K562 (cell line): ENCODE measurements at regions not wholly inside any gene's neighbourhood (a gene's known extent, or its start where the extent isn't known, plus 50 kb on each side); places are given as distances from the start of the nearest gene placed in this dataset.

ENCODE experiments used
- ATAC-seq: fragments of 200-7000 bp; cut with Tn5 transposase; 3 replicates; pipeline ENCODE4 v1.9.1; 2020; ENCODE audit warnings: moderate library complexity
- BruUV-seq: library from RNA; stranded (reverse); fragments of 400-500 nt; replicated peaks from 2 replicates; lab custom pipeline; 2021; lab: Mats Ljungman, UMichigan
- CTCF ChIA-PET: fragments of 300-600 bp; formaldehyde crosslinking; extraction: SDS; loops from one replicate; lab custom pipeline; 2021; ENCODE audit warnings: low intra/inter-chr PET ratio; lab: Yijun Ruan, JAX
- POLR2A ChIA-PET: fragments of 300-600, 350-650 bp; sonication (Branson Sonifier 250); formaldehyde crosslinking; extraction: SDS; loops from one replicate; lab custom pipeline; 2021; ENCODE audit warnings: antibody characterized with exemption, inconsistent platforms; lab: Yijun Ruan, JAX
- DNase-seq, 4 experiments: peaks; one replicate each; pipeline versions ENCODE4 v3.0.0 to v3.0.0-alpha.2; 2011 to 2018; ENCODE audit warnings: low spot score in 3 of 4, mixed read lengths in 3 of 4; ENCODE audit errors: extremely low read depth in 1 of 4
- FAIRE-seq: peaks from 2 replicates; lab custom pipeline; 2011; peaks lifted over from hg19 to GRCh38; lab: Jason Lieb, UNC
- H2AFZ ChIP-seq: 2 replicates; pipeline ENCODE4 v1.6.0; 2011; ENCODE audit warnings: low read depth, low read length, control low read depth, inconsistent platforms
- H3K27ac ChIP-seq: fragments of 200-600 bp; 3 replicates; pipeline ENCODE4 v1.8.0; 2011; ENCODE audit warnings: low read depth, mild to moderate bottlenecking, control low read depth, inconsistent platforms, low read length, moderate library complexity, mixed read lengths; ENCODE audit errors: extremely low read depth
- H3K27me3 ChIP-seq, 2 experiments: fragments of 300-600 bp in 1 of 2; 2 replicates in 1 of 2; 3 replicates in 1 of 2; pipeline versions ENCODE4 v1.6.0 to v1.8.0; 2011; ENCODE audit warnings: inconsistent platforms in 2 of 2, low read length in 2 of 2, mild to moderate bottlenecking in 1 of 2, mixed read lengths in 1 of 2, moderate library complexity in 1 of 2; ENCODE audit not compliant: control insufficient read depth in 2 of 2, insufficient read depth in 2 of 2
- H3K36me3 ChIP-seq: fragments of 300-600 bp; 3 replicates; pipeline ENCODE4 v1.8.0; 2011; ENCODE audit warnings: mild to moderate bottlenecking, low read length, inconsistent platforms; ENCODE audit not compliant: control insufficient read depth, insufficient read depth
- H3K4me1 ChIP-seq, 2 experiments: fragments of 200-600 bp in 1 of 2; replicated peaks in 1 of 2; 2 replicates in 1 of 2; 3 replicates in 1 of 2; pipeline versions ENCODE4 v1.5.1 to v1.8.0; 2011; ENCODE audit warnings: inconsistent platforms in 2 of 2, low read length in 2 of 2, mild to moderate bottlenecking in 1 of 2, mixed read lengths in 1 of 2, moderate library complexity in 1 of 2; ENCODE audit not compliant: control insufficient read depth in 2 of 2, insufficient read depth in 2 of 2
- H3K4me2 ChIP-seq: 2 replicates; pipeline ENCODE4 v1.6.1; 2011; ENCODE audit warnings: low read length, control low read depth, inconsistent platforms, mixed read lengths; ENCODE audit not compliant: insufficient read depth
- H3K4me3 ChIP-seq: fragments of 200-600 bp; sonication (generic), shearing (Covaris generic); 2 replicates; pipeline ENCODE4 v1.5.1; 2016; ENCODE audit warnings: control low read depth, inconsistent platforms
- H3K79me2 ChIP-seq: fragments of 200-600 bp; 3 replicates; pipeline ENCODE4 v1.8.0; 2011; ENCODE audit warnings: low read length, inconsistent platforms; ENCODE audit not compliant: control insufficient read depth, insufficient read depth
- H3K9ac ChIP-seq, 2 experiments: 2 replicates each; pipeline versions ENCODE4 v1.6.0 to v1.6.1; 2011; ENCODE audit warnings: low read depth in 2 of 2, low read length in 2 of 2, control low read depth in 1 of 2, inconsistent platforms in 1 of 2, mild to moderate bottlenecking in 1 of 2, mixed read lengths in 1 of 2; ENCODE audit not compliant: insufficient read depth in 1 of 2
- H3K9me1 ChIP-seq: one replicate; pipeline ENCODE4 v1.6.0; 2011; ENCODE audit warnings: inconsistent platforms, mild to moderate bottlenecking, low read length, moderate library complexity; ENCODE audit not compliant: control insufficient read depth, insufficient read depth
- H3K9me3 ChIP-seq: replicated peaks from 2 replicates; pipeline ENCODE4 v1.5.1; 2011; ENCODE audit warnings: low read depth, low read length, inconsistent platforms; ENCODE audit not compliant: control insufficient read depth, insufficient read depth
- H4K20me1 ChIP-seq: replicated peaks from 2 replicates; pipeline ENCODE4 v1.6.1; 2011; ENCODE audit warnings: low read length, inconsistent platforms, mixed read lengths; ENCODE audit not compliant: control insufficient read depth, insufficient read depth
- BDP1 ChIP-seq: IDR thresholded peaks from 3 replicates; pipeline ENCODE4 v1.6.1; 2011; ENCODE audit not compliant: insufficient read length, insufficient read depth
- GATAD2A ChIP-seq: fragments of 450-650 bp; IDR thresholded peaks from 2 replicates; pipeline ENCODE4 v1.6.1; 2017
- MAX ChIP-seq: sonication (generic); formaldehyde crosslinking; IDR thresholded peaks from 2 replicates; pipeline ENCODE4 v1.9.0; 2022; ENCODE audit warnings: mild to moderate bottlenecking, missing genetic modification reagents
- SAP30 ChIP-seq: fragments of 200-600 bp; sonication (generic); IDR thresholded peaks from 2 replicates; pipeline ENCODE4 v1.6.1; 2012; ENCODE audit warnings: borderline replicate concordance, low read depth, mild to moderate bottlenecking, moderate library complexity, low read length, control low read depth, inconsistent platforms; ENCODE audit not compliant: insufficient read depth, poor library complexity, severe bottlenecking
- ZNF23 ChIP-seq: fragments of 250-450 bp; sonication (Bioruptor Pico); IDR thresholded peaks from 2 replicates; pipeline ENCODE4 v1.4.0; 2020; ENCODE audit warnings: mild to moderate bottlenecking
- WGBS: fragments of 100-300 bp; shearing (Covaris generic); methylation state at CpG from one replicate; pipeline ENCODE4 v1.1.6; 2016; ENCODE audit warnings: low coverage, mixed read lengths; ENCODE audit not compliant: insufficient coverage; ENCODE audit errors: missing lambda C conversion rate; 5-methylcytosine and 5-hydroxymethylcytosine counted together
- in situ Hi-C: fragments of 300-500 bp; cut with MboI; formaldehyde crosslinking; loops from 4 replicates; pipeline ENCODE4 v1.15.0; 2018; ENCODE audit warnings: inconsistent platforms, mixed read lengths
- intact Hi-C: fragments of 100-400 bp; cut with micrococcal nuclease; formaldehyde crosslinking; loops from 2 replicates; pipeline ENCODE4 v1.14.2; 2022

GRCh38 chr9:129258823-129259301 is 80.8 kb upstream of the IER5L start:
- Histone ChIP-seq H3K4me1 (peaks cover 7 to 29% of the 10 kb centered on the region in 2 experiments), H4K20me1 (peaks cover 6% of the 10 kb centered on the region; the same call in 1 of the 2 replicates), H3K9ac (peak overlapping the region in 1 of 2 experiments; percentile 47; a peak in 1 of 4 replicates), H3K27me3 (peaks cover 0 to 18% of the 10 kb centered on the region in 2 experiments; a peak in 2 of 5 replicates), H3K79me2 (no peaks in the 10 kb centered on the region), H3K9me1 (no peaks in the 10 kb centered on the region), H3K36me3 (no peaks in the 10 kb centered on the region), H3K4me2 (peak overlapping the region; percentile 39; the same call in 1 of the 2 replicates), H2AFZ (peak overlapping the region; percentile 69), H3K9me3 (no peaks in the 10 kb centered on the region), H3K27ac (no peak overlapping the region), H3K4me3 (no peak overlapping the region)
- WGBS = 7% methylated on average over 18 of the region's 18 CpGs
- intact Hi-C loops = loop anchor here (5.0 kb wide), 1 partner anchor 82 kb away; the partner anchor contains the start of gene IER5L
- CTCF ChIA-PET = no interaction called here
- DNase-seq = no peak
- POLR2A ChIA-PET = interaction anchor here (1.2 kb wide), 1 partner anchor 9 kb away, joined by 4 read pairs; no protein-coding TSS in a partner anchor
- in situ Hi-C loops = no loop called here
- no TSS peak for BruUV-seq
- TF ChIP-seq BDP1 = no peak
- TF ChIP-seq GATAD2A = no peak
- no peak; the same call in 1 of the 2 replicates for TF ChIP-seq MAX (CRISPR knock-in tag)
- TF ChIP-seq ZNF23 (CRISPR knock-in tag) = no peak
- peak; percentile 14 for TF ChIP-seq SAP30
- ATAC-seq = no peak
- peak; percentile 80 for FAIRE-seq
